H54 (cell line): ENCODE measurements at regions not wholly inside any gene's neighbourhood (a gene's known extent, or its start where the extent isn't known, plus 50 kb on each side); places are given as distances from the start of the nearest gene placed in this dataset.

Experiments
- DNase-seq: peaks from one replicate; pipeline ENCODE4 v3.0.0; 2011; ENCODE audit warnings: low spot score, mixed read lengths; ENCODE audit not compliant: insufficient read length
- FAIRE-seq: peaks from 3 replicates; lab custom pipeline; 2011; peaks lifted over from hg19 to GRCh38; lab: Jason Lieb, UNC
- POLR2A ChIP-seq: IDR thresholded peaks from 2 replicates; pipeline ENCODE4 v1.6.1; 2011; ENCODE audit warnings: low read depth, mild to moderate bottlenecking, low read length

GRCh38 chr3:177545964-177546363 is 348.7 kb upstream of the TBL1XR1 start:
- TF ChIP-seq POLR2A = no peak
- no peak for FAIRE-seq
- DNase-seq = no peak

- FAIRE-seq = no peak
- no peak for DNase-seq
- no peak for TF ChIP-seq POLR2A
These were observed 350.5 kb upstream of the TBL1XR1 start for GRCh38 chr3:177547711-177548350.

- no peak for TF ChIP-seq POLR2A
- DNase-seq = no peak
- no peak for FAIRE-seq
These were observed 353.4 kb upstream of the TBL1XR1 start for GRCh38 chr3:177550667-177551066.

- DNase-seq = no peak
- no peak for TF ChIP-seq POLR2A
- FAIRE-seq = no peak
These were observed 354.2 kb upstream of the TBL1XR1 start for GRCh38 chr3:177551431-177551836.

GRCh38 chr3:177552051-177552450 is 354.8 kb upstream of the TBL1XR1 start:
- FAIRE-seq = no peak
- TF ChIP-seq POLR2A = no peak
- DNase-seq = no peak

- TF ChIP-seq POLR2A = no peak
- DNase-seq (no peak), FAIRE-seq (no peak)
These were observed 355.7 kb upstream of the TBL1XR1 start for GRCh38 chr3:177553012-177553411.

- TF ChIP-seq POLR2A = no peak
- DNase-seq = no peak
- FAIRE-seq = no peak
These were observed 356.3 kb upstream of the TBL1XR1 start for GRCh38 chr3:177553579-177553978.

- TF ChIP-seq POLR2A = no peak
- FAIRE-seq (peak; percentile 83), DNase-seq (peak; percentile 36)
These were observed 357.8 kb upstream of the TBL1XR1 start for GRCh38 chr3:177554895-177555759.

GRCh38 chr3:177557548-177557947 is 360.3 kb upstream of the TBL1XR1 start:
- DNase-seq (no peak), FAIRE-seq (no peak)
- TF ChIP-seq POLR2A = no peak

GRCh38 chr3:177561365-177561764 is 364.1 kb upstream of the TBL1XR1 start:
- TF ChIP-seq POLR2A = no peak
- FAIRE-seq (no peak), DNase-seq (no peak)

- no peak for TF ChIP-seq POLR2A
- DNase-seq = no peak
- no peak for FAIRE-seq
These were observed 364.6 kb upstream of the TBL1XR1 start for GRCh38 chr3:177561769-177562392.

- TF ChIP-seq POLR2A = no peak
- DNase-seq = no peak
- FAIRE-seq = no peak
These were observed 366.0 kb upstream of the TBL1XR1 start for GRCh38 chr3:177563243-177563780.

- DNase-seq (no peak), FAIRE-seq (no peak)
- TF ChIP-seq POLR2A = no peak
These were observed 366.5 kb upstream of the TBL1XR1 start for GRCh38 chr3:177563792-177564191.

- DNase-seq (no peak), FAIRE-seq (no peak)
- no peak for TF ChIP-seq POLR2A
These were observed 368.7 kb upstream of the TBL1XR1 start for GRCh38 chr3:177565981-177566380.

- FAIRE-seq (peak; percentile 20), DNase-seq (peak; percentile 33)
- no peak for TF ChIP-seq POLR2A
These were observed 370.6 kb upstream of the TBL1XR1 start for GRCh38 chr3:177567833-177568232.
